VCaP (cell line): ENCODE measurements at regions not wholly inside any gene's neighbourhood (a gene's known extent, or its start where the extent isn't known, plus 50 kb on each side); places are given as distances from the start of the nearest gene placed in this dataset.
A peak's percentile ranks its signal among the peaks of the same experiment; 100 is the strongest.

Source experiments
- H3K27ac ChIP-seq: fragments of 450-650 bp; 2 replicates; pipeline ENCODE4 v1.5.1; 2017
- CTCF ChIP-seq: fragments of 450-650 bp; conservative IDR thresholded peaks from 2 replicates; pipeline ENCODE4 v1.5.1; 2017; ENCODE audit warnings: mild to moderate bottlenecking, moderate library complexity

GRCh38 chr2:5316001-5316490 is 376.1 kb upstream of the SOX11 start:
- peak overlapping the region; percentile 63 for H3K27ac ChIP-seq
- TF ChIP-seq CTCF, result no peak

- H3K27ac ChIP-seq, result no peak overlapping the region; the same call in 1 of the 2 replicates
- TF ChIP-seq CTCF, result no peak
Observed at GRCh38 chr2:5319493-5319892, 372.7 kb upstream of the SOX11 start.

- TF ChIP-seq CTCF, result no peak
- no peak overlapping the region for H3K27ac ChIP-seq
Observed at GRCh38 chr2:5322396-5322795, 369.8 kb upstream of the SOX11 start.

- TF ChIP-seq CTCF, result no peak
- H3K27ac ChIP-seq, result no peak overlapping the region
Observed at GRCh38 chr2:5325523-5325922, 366.7 kb upstream of the SOX11 start.

- H3K27ac ChIP-seq, result no peak overlapping the region
- no peak for TF ChIP-seq CTCF
Observed at GRCh38 chr2:5328826-5329225, 363.4 kb upstream of the SOX11 start.

- TF ChIP-seq CTCF, result no peak
- no peak overlapping the region for H3K27ac ChIP-seq
Observed at GRCh38 chr2:5329763-5330162, 362.4 kb upstream of the SOX11 start.

GRCh38 chr2:5330961-5331360 is 361.2 kb upstream of the SOX11 start:
- H3K27ac ChIP-seq, result no peak overlapping the region
- no peak for TF ChIP-seq CTCF

GRCh38 chr2:5332925-5333324 is 359.3 kb upstream of the SOX11 start:
- H3K27ac ChIP-seq, result no peak overlapping the region
- no peak for TF ChIP-seq CTCF
